Endothelial cell of umbilical vein (primary cell): ENCODE measurements at regions not wholly inside any gene's neighbourhood (a gene's known extent, or its start where the extent isn't known, plus 50 kb on each side); places are given as distances from the start of the nearest gene placed in this dataset.

Experiments
- BruUV-seq: library from RNA; stranded (reverse); fragments of 400-500 nt; replicated peaks from 2 replicates; lab custom pipeline; 2021; lab: Mats Ljungman, UMichigan
- CTCF ChIA-PET: fragments of 300-600, 350-600 bp; sonication (Branson Sonifier 250); formaldehyde crosslinking; loops from one replicate; lab custom pipeline; 2021; ENCODE audit warnings: antibody characterized with exemption, inconsistent platforms; lab: Charles Lee
- POLR2A ChIA-PET: fragments of 300-600, 350-600 bp; sonication (Branson Sonifier 250); formaldehyde crosslinking; loops from one replicate; lab custom pipeline; 2021; ENCODE audit warnings: antibody characterized with exemption, inconsistent platforms; lab: Charles Lee
- DNase-seq: peaks from one replicate; pipeline ENCODE4 v3.0.0-alpha.2; 2011; ENCODE audit warnings: low read depth, low spot score
- FAIRE-seq: peaks from 2 replicates; lab custom pipeline; 2011; peaks lifted over from hg19 to GRCh38; lab: Jason Lieb, UNC
- H2AFZ ChIP-seq: 2 replicates; pipeline ENCODE4 v1.6.0; 2012; ENCODE audit warnings: low read depth, low read length, control low read depth, inconsistent platforms
- H3K27ac ChIP-seq: 2 replicates; pipeline ENCODE4 v1.5.1; 2011; ENCODE audit warnings: low read depth, mild to moderate bottlenecking, control low read depth, low read length, moderate library complexity; ENCODE audit not compliant: insufficient read depth
- H3K27me3 ChIP-seq, 2 experiments: 2 replicates each; pipeline versions ENCODE4 v1.6.0 to v1.6.1; 2011; ENCODE audit warnings: low read length in 2 of 2, mixed read lengths in 1 of 2; ENCODE audit not compliant: control insufficient read depth in 2 of 2, insufficient read depth in 2 of 2
- H3K36me3 ChIP-seq, 2 experiments: 2 replicates in 1 of 2; 3 replicates in 1 of 2; pipeline ENCODE4 v1.5.1; 2011; ENCODE audit warnings: low read length in 2 of 2, mild to moderate bottlenecking in 1 of 2, moderate library complexity in 1 of 2; ENCODE audit not compliant: control insufficient read depth in 2 of 2, insufficient read depth in 2 of 2; ENCODE audit errors: extremely low read depth in 1 of 2
- H3K4me1 ChIP-seq: 3 replicates; pipeline ENCODE4 v1.5.1; 2011; ENCODE audit warnings: mild to moderate bottlenecking, low read length; ENCODE audit not compliant: control insufficient read depth, insufficient read depth; ENCODE audit errors: extremely low read depth
- H3K4me2 ChIP-seq: 2 replicates; pipeline ENCODE4 v1.6.1; 2011; ENCODE audit warnings: low read length, control low read depth, mixed read lengths; ENCODE audit not compliant: insufficient read depth
- H3K4me3 ChIP-seq, 3 experiments: fragments of 200-600 bp in 1 of 3; sonication (generic), shearing (Covaris generic) in 1 of 3; replicated peaks in 1 of 3; 2 replicates each; pipeline ENCODE4 v1.5.1; 2011 to 2016; ENCODE audit warnings: control low read depth in 3 of 3, low read length in 3 of 3, mild to moderate bottlenecking in 2 of 3, inconsistent platforms in 1 of 3, low read depth in 1 of 3, moderate library complexity in 1 of 3; ENCODE audit not compliant: insufficient read depth in 1 of 3
- H3K79me2 ChIP-seq: 2 replicates; pipeline ENCODE4 v1.6.0; 2012; ENCODE audit warnings: low read length, inconsistent platforms; ENCODE audit not compliant: control insufficient read depth, insufficient read depth
- H3K9ac ChIP-seq: replicated peaks from 2 replicates; pipeline ENCODE3; 2011; ENCODE audit warnings: low read length, control low read depth; ENCODE audit not compliant: insufficient read depth; ENCODE audit errors: extremely low read depth
- H3K9me1 ChIP-seq: replicated peaks from 3 replicates; pipeline ENCODE4 v1.6.0; 2011; ENCODE audit warnings: mild to moderate bottlenecking, low read length; ENCODE audit not compliant: control insufficient read depth, insufficient read depth; ENCODE audit errors: extremely low read depth
- H3K9me3 ChIP-seq: replicated peaks from 2 replicates; pipeline ENCODE4 v1.5.1; 2012; ENCODE audit warnings: low read length, inconsistent platforms; ENCODE audit not compliant: control insufficient read depth, insufficient read depth
- H4K20me1 ChIP-seq: replicated peaks from 2 replicates; pipeline ENCODE3; 2011; ENCODE audit warnings: mild to moderate bottlenecking, low read length; ENCODE audit not compliant: control insufficient read depth, insufficient read depth; ENCODE audit errors: extremely low read depth
- EZH2 ChIP-seq: IDR thresholded peaks from 2 replicates; pipeline ENCODE4 v1.6.1; 2012; ENCODE audit warnings: borderline replicate concordance, low read depth, mild to moderate bottlenecking, moderate library complexity, low read length, inconsistent platforms; ENCODE audit not compliant: severe bottlenecking
- FOS ChIP-seq: IDR thresholded peaks from 2 replicates; pipeline ENCODE4 v1.6.1; 2011; ENCODE audit warnings: mild to moderate bottlenecking, low read length, moderate library complexity, borderline replicate concordance; ENCODE audit not compliant: insufficient read depth
- GATA2 ChIP-seq: IDR thresholded peaks from 2 replicates; pipeline ENCODE4 v1.7.0; 2011; ENCODE audit warnings: low read depth, mild to moderate bottlenecking, moderate library complexity, mixed read lengths, low read length; ENCODE audit not compliant: insufficient read length, insufficient read depth
- JUN ChIP-seq: IDR thresholded peaks from 2 replicates; pipeline ENCODE4 v1.6.1; 2011; ENCODE audit warnings: borderline replicate concordance, low read depth; ENCODE audit not compliant: insufficient read length, insufficient read depth
- MYC ChIP-seq: IDR thresholded peaks from one replicate; pipeline ENCODE4 v1.6.1; 2011; ENCODE audit warnings: mild to moderate bottlenecking, low read depth, low read length
- POLR2A ChIP-seq: IDR thresholded peaks from 2 replicates; pipeline ENCODE4 v1.6.1; 2012; ENCODE audit warnings: low read depth, mild to moderate bottlenecking, control low read depth, low read length
- POLR2AphosphoS5 ChIP-seq: IDR thresholded peaks from 2 replicates; pipeline ENCODE4 v1.6.1; 2012; ENCODE audit warnings: low read depth, mild to moderate bottlenecking, control low read depth, low read length, moderate library complexity; ENCODE audit not compliant: insufficient read depth
- dilution Hi-C: fragments of 300-500 bp; cut with MboI; formaldehyde crosslinking; loops from one replicate; pipeline ENCODE4 v1.15.0; 2019; ENCODE audit warnings: low sequenced_read_pairs; ENCODE audit not compliant: extremely low pct_ligation_motif_present
- intact Hi-C: fragments of 100-400 bp; cut with micrococcal nuclease; formaldehyde crosslinking; loops from one replicate; pipeline ENCODE4 v1.10.0; 2022
- TF ChIP-seq, protein P1 (sequence below), 2 donors: IDR thresholded peaks; 1 replicate in 1 of 2; 2 replicates in 1 of 2; pipeline ENCODE4 v1.5.1; 2011; ENCODE audit warnings: low read length in 2 of 2, mild to moderate bottlenecking in 2 of 2, moderate library complexity in 2 of 2, control low read depth in 1 of 2, inconsistent platforms in 1 of 2, low read depth in 1 of 2; ENCODE audit not compliant: insufficient read depth in 1 of 2; ENCODE audit errors: extremely low read depth in 1 of 2
- TF ChIP-seq, protein P2 (sequence below): IDR thresholded peaks from 2 replicates; pipeline ENCODE4 v1.6.1; 2011; ENCODE audit not compliant: insufficient read depth, insufficient read length

- Histone ChIP-seq H3K27me3 (no peaks in the 10 kb centered on the region), H4K20me1 (no peaks in the 10 kb centered on the region), H3K36me3 (no peaks in the 10 kb centered on the region), H3K9ac (no peak overlapping the region), H2AFZ (no peak overlapping the region), H3K79me2 (no peaks in the 10 kb centered on the region), H3K9me1 (no peaks in the 10 kb centered on the region), H3K4me1 (no peaks in the 10 kb centered on the region), H3K9me3 (no peaks in the 10 kb centered on the region), H3K4me2 (no peak overlapping the region), H3K4me3 (no peak overlapping the region), H3K27ac (no peak overlapping the region)
- no peak for DNase-seq
- TF ChIP-seq MYC (no peak), GATA2 (no peak), JUN (no peak), FOS (no peak), EZH2 (no peak), POLR2A (no peak), POLR2AphosphoS5 (no peak)
- TF ChIP-seq, protein P1, sequence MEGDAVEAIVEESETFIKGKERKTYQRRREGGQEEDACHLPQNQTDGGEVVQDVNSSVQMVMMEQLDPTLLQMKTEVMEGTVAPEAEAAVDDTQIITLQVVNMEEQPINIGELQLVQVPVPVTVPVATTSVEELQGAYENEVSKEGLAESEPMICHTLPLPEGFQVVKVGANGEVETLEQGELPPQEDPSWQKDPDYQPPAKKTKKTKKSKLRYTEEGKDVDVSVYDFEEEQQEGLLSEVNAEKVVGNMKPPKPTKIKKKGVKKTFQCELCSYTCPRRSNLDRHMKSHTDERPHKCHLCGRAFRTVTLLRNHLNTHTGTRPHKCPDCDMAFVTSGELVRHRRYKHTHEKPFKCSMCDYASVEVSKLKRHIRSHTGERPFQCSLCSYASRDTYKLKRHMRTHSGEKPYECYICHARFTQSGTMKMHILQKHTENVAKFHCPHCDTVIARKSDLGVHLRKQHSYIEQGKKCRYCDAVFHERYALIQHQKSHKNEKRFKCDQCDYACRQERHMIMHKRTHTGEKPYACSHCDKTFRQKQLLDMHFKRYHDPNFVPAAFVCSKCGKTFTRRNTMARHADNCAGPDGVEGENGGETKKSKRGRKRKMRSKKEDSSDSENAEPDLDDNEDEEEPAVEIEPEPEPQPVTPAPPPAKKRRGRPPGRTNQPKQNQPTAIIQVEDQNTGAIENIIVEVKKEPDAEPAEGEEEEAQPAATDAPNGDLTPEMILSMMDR (IDR thresholded peaks at IDR 0.05; ENCODE audit: extremely low read depth in 1 of 2, insufficient read depth in 1 of 2, low read depth in 1 of 2, low read length in 2 of 2), result no peak
- TF ChIP-seq, protein P2, sequence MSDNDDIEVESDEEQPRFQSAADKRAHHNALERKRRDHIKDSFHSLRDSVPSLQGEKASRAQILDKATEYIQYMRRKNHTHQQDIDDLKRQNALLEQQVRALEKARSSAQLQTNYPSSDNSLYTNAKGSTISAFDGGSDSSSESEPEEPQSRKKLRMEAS, result no peak
- ChIA-PET CTCF (no interaction called here), POLR2A (no interaction called here)
- intact Hi-C loops, result no loop called here
- no TSS peak for BruUV-seq
- dilution Hi-C loops, result no loop called here
- no peak for FAIRE-seq
Measured at GRCh38 chr18:28669165-28669564, 492.2 kb upstream of the CDH2 start.
